ENCODE measurements at regions not wholly inside any gene's neighbourhood (a gene's known extent, or its start where the extent isn't known, plus 50 kb on each side); places are given as distances from the start of the nearest gene placed in this dataset.

DNA sequence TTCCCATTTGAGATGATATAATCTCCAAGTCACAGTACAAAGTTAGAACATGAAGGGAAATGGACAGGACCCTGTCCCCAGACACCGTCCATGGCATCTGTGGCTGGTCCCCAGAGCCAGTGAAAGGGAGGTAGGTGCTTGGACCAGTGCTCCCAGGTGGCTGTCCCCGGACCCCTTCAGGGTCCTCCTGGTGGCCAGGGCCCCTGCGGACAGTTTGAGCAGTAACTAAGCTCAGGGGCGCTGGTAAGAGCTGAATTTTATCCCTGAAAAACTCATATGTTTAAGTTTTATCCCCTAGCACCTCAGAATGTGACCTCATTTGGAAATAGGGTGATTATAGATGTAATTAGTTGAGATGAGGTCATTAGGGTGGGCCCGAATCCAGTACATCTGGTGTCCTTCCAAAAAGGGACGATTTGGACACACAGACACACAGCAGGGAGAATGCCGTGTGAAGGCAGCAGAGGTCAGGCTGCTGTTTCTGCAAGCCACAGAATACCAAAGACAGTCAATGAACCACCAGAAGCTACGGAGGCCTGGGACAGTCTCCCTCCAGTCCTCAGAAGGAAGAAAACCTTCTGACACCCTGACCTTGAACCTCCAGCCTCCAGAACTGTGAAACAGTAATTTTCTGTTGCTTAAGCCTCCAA is 185.0 kb downstream of the ATPSCKMT start:
- TF ChIP-seq, protein P1, sequence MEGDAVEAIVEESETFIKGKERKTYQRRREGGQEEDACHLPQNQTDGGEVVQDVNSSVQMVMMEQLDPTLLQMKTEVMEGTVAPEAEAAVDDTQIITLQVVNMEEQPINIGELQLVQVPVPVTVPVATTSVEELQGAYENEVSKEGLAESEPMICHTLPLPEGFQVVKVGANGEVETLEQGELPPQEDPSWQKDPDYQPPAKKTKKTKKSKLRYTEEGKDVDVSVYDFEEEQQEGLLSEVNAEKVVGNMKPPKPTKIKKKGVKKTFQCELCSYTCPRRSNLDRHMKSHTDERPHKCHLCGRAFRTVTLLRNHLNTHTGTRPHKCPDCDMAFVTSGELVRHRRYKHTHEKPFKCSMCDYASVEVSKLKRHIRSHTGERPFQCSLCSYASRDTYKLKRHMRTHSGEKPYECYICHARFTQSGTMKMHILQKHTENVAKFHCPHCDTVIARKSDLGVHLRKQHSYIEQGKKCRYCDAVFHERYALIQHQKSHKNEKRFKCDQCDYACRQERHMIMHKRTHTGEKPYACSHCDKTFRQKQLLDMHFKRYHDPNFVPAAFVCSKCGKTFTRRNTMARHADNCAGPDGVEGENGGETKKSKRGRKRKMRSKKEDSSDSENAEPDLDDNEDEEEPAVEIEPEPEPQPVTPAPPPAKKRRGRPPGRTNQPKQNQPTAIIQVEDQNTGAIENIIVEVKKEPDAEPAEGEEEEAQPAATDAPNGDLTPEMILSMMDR (IDR thresholded peaks at IDR 0.05), result no peak
- TF ChIP-seq, protein P2, sequence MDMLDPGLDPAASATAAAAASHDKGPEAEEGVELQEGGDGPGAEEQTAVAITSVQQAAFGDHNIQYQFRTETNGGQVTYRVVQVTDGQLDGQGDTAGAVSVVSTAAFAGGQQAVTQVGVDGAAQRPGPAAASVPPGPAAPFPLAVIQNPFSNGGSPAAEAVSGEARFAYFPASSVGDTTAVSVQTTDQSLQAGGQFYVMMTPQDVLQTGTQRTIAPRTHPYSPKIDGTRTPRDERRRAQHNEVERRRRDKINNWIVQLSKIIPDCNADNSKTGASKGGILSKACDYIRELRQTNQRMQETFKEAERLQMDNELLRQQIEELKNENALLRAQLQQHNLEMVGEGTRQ (IDR thresholded peaks at IDR 0.05), result no peak
